ENCODE measurements at regions not wholly inside any gene's neighbourhood (a gene's known extent, or its start where the extent isn't known, plus 50 kb on each side); places are given as distances from the start of the nearest gene placed in this dataset.

DNA sequence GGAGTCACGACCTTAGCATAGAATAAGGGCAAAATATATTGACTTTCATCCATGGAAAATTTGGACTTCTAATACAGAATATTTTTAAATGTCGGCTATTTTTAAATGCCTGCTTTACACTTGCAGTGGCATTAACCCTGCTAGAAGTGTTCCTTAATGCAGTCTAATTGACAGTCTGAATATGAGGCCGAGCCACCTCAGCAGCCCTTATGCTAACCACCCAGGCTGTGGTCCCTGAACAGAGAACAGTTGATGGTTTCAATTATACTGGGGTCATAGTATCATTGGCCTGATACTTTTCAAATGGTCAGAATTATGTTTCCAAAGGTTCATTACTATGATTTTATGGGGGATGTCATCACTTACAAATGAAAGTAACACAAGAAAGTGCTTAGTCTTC, 764.7 kb upstream of the SLITRK1 start:
- Histone ChIP-seq H3K4me1 (no peaks in the 10 kb centered on the region), H3K36me3 (no peaks in the 10 kb centered on the region), H3K27ac (no peak overlapping the region), H3K27me3 (no peaks in the 10 kb centered on the region), H3K9me3 (no peaks in the 10 kb centered on the region), H3K4me3 (replicated peaks in 1 of 3) (no peak overlapping the region)
- DNase-seq, result no peak
- 82% methylated on average over 3 of the region's 3 CpGs for WGBS, 2 donors
- intact Hi-C loops (cut with DNase I), result no loop called here
- TF ChIP-seq POLR2A (IDR thresholded peaks at IDR 0.05), result no peak
- TF ChIP-seq, protein P1, sequence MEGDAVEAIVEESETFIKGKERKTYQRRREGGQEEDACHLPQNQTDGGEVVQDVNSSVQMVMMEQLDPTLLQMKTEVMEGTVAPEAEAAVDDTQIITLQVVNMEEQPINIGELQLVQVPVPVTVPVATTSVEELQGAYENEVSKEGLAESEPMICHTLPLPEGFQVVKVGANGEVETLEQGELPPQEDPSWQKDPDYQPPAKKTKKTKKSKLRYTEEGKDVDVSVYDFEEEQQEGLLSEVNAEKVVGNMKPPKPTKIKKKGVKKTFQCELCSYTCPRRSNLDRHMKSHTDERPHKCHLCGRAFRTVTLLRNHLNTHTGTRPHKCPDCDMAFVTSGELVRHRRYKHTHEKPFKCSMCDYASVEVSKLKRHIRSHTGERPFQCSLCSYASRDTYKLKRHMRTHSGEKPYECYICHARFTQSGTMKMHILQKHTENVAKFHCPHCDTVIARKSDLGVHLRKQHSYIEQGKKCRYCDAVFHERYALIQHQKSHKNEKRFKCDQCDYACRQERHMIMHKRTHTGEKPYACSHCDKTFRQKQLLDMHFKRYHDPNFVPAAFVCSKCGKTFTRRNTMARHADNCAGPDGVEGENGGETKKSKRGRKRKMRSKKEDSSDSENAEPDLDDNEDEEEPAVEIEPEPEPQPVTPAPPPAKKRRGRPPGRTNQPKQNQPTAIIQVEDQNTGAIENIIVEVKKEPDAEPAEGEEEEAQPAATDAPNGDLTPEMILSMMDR (IDR thresholded peaks at IDR 0.05), result no peak

DNA sequence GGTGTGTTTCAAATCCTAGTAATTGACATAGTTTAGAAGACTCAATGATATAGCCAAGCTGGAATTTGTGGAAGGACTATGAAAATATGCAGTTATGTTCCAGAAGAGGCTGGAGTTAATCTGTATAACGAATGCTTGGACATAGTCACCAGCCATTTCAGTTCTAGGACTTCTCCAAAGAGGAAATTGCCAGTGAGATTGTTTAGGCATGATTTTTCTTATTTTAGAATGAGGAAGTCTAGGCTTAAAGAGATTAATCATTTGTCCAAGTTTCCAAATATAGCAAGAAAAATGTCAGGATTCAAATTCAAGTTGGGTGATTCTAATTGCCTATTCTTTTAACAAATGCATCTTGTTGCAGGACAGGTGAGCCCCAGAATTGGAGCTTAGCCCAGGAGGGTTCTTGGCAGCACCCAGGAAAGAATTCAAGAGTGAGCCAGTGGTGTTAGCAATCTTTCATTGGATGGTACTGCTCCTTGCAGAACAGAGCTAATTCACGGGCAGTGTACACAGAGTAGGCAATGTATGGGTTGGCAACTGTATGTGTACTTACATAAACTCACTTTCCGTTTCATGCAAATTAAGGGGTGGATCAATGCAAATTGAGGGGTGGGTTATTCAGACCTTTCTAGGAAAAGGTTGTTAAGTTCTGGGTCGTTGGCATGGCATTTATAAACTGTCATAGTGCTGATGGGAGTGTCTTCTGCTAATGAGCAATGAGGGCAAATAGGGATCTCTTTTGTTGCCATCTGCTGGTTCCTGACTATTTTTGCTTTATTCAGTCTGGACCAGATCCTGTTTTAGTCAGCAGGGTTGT, 763.1 kb upstream of the SLITRK1 start:
- WGBS, 2 donors, result 37 to 45% methylated on average over 4 of the region's 4 CpGs
- no peaks in the 10 kb centered on the region for H3K36me3 ChIP-seq
- H3K27ac ChIP-seq, result no peak overlapping the region

DNA sequence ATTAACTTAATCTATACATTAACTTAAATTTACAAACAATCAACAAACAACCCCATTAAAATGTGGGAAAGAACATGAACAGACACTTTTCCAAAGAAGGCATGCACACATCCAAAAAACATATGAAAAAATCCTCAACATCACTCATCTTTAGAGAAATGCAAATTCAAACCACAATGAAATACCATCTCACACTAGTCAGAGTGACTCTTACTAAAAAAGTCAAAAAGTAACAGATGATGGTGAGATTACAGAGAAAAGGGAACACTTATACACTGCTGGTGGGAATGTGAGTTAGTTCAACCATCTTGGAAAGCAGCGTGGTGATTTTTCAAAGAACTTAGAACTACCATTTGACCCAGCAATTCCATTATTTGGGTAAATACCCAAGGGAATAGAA, 759.2 kb upstream of the SLITRK1 start:
- no peaks in the 10 kb centered on the region for H3K4me1 ChIP-seq
- H3K9me3 ChIP-seq, result no peaks in the 10 kb centered on the region
- 92 to 95% methylated on average over 1 of the region's 1 CpG for whole genome bisulfite sequencing, 2 donors
- no peaks in the 10 kb centered on the region for H3K27me3 ChIP-seq
- no peaks in the 10 kb centered on the region for H3K36me3 ChIP-seq
- no peak for DNase-seq
- intact Hi-C loops (cut with DNase I), result no loop called here
- H3K27ac ChIP-seq, result no peak overlapping the region
- H3K4me3 ChIP-seq (replicated peaks in 1 of 3), result no peak overlapping the region
- TF ChIP-seq POLR2A (IDR thresholded peaks at IDR 0.05), result no peak
- TF ChIP-seq, protein P1 (IDR thresholded peaks at IDR 0.05), result no peak

More for the DNA sequence above, 763.1 kb upstream of the SLITRK1 start:
- intact Hi-C loops (cut with DNase I), result no loop called here
- no peaks in the 10 kb centered on the region for H3K9me3 ChIP-seq
- peak; percentile 13 to 38 for DNase-seq
- H3K27me3 ChIP-seq, result no peaks in the 10 kb centered on the region
- H3K4me3 ChIP-seq (replicated peaks in 1 of 3), result no peak overlapping the region
- TF ChIP-seq POLR2A (IDR thresholded peaks at IDR 0.05), result no peak
- TF ChIP-seq, protein P1 (IDR thresholded peaks at IDR 0.05), result no peak
- no peaks in the 10 kb centered on the region for H3K4me1 ChIP-seq

DNA sequence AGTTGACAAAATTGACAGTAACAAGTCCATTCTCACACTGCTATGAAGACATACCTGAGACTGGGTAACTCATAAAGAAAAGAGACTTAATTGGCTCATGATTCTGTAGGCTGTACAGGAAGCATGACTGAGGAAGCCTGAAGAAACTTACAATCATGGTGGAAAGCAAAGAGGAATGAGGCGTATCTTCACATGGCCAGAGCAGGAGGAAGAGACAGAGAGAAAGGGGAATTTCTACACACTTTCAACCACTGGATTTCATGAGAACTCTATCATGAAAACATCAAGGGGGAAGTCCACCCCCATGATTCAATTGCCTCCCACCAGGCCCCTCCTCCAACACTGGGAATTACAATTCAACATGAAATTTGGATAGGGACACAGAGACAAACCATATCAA, 758.4 kb upstream of the SLITRK1 start:
- DNase-seq, result no peak
- Histone ChIP-seq H3K27ac (no peak overlapping the region), H3K9me3 (no peaks in the 10 kb centered on the region), H3K36me3 (no peaks in the 10 kb centered on the region), H3K4me3 (replicated peaks in 1 of 3) (no peak overlapping the region), H3K4me1 (no peaks in the 10 kb centered on the region), H3K27me3 (no peaks in the 10 kb centered on the region)
- WGBS, 2 donors, result 87 to 97% methylated on average over 1 of the region's 1 CpG
- intact Hi-C loops (cut with DNase I), result no loop called here
- no peak for TF ChIP-seq POLR2A (IDR thresholded peaks at IDR 0.05)
- TF ChIP-seq, protein P1 (IDR thresholded peaks at IDR 0.05), result no peak

DNA sequence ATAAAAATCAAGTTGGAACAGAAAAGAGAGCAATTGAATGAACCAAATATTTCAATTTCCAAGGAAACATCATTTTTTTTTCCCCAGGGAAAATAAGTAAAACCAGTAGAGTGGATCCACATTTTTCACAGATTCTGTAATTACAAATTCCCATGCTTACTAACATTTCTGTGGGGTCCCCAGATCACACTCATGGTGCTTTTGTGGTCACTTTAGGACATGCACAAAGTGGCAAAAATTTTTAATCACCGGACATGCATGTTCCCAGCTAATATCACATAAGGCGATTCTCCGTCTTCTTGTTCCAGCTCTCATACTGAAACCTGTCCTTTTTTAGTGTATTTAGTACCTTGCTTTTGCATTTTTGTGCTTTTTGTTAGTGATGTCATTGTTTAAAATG, 748.2 kb upstream of the SLITRK1 start:
- 96 to 98% methylated on average over 3 of the region's 3 CpGs for WGBS, 2 donors
- no peak overlapping the region for H3K4me3 ChIP-seq (replicated peaks in 1 of 3)
- no peaks in the 10 kb centered on the region for H3K27me3 ChIP-seq
- no peak for DNase-seq
- H3K4me1 ChIP-seq, result peaks cover 4 to 10% of the 10 kb centered on the region in 2 donors
- no peak overlapping the region for H3K27ac ChIP-seq
- TF ChIP-seq, protein P1 (IDR thresholded peaks at IDR 0.05), result no peak
- TF ChIP-seq POLR2A (IDR thresholded peaks at IDR 0.05), result no peak
- no peaks in the 10 kb centered on the region for H3K36me3 ChIP-seq
- intact Hi-C loops (cut with DNase I), result no loop called here
- H3K9me3 ChIP-seq, result no peaks in the 10 kb centered on the region
